GM18868 (cell line): ENCODE measurements at regions not wholly inside any gene's neighbourhood (a gene's known extent, or its start where the extent isn't known, plus 50 kb on each side); places are given as distances from the start of the nearest gene placed in this dataset.
"Not testable (repeated sequence)": the region's sequence is repeated elsewhere in the genome, so short reads cannot be mapped to it uniquely, and the experiment has no call there.

Source experiments
- ATAC-seq: cut with Tn5 transposase; IDR thresholded peaks from one replicate; pipeline ENCODE4 v1.9.1; 2021; ENCODE audit warnings: mild to moderate bottlenecking, moderate library complexity; ENCODE audit not compliant: unreplicated experiment

GRCh38 chr21:7916329-7917303 lies 2604.8 kb upstream of the TPTE start:
- no peak for ATAC-seq

- ATAC-seq: no peak
Measured at GRCh38 chr21:7917729-7918128, 2603.7 kb upstream of the TPTE start.

- ATAC-seq: peak; percentile 67
Measured at GRCh38 chr21:7925918-7926582, 2595.3 kb upstream of the TPTE start.

- not testable (repeated sequence) for ATAC-seq
Measured at GRCh38 chr21:7928528-7928927, 2592.9 kb upstream of the TPTE start.

- not testable (repeated sequence) for ATAC-seq
Measured at GRCh38 chr21:7929586-7929985, 2591.8 kb upstream of the TPTE start.

- ATAC-seq: not testable (repeated sequence)
Measured at GRCh38 chr21:7930445-7930844, 2590.9 kb upstream of the TPTE start.

GRCh38 chr21:7932113-7932512 lies 2589.3 kb upstream of the TPTE start:
- ATAC-seq: not testable (repeated sequence)

GRCh38 chr21:7932834-7933233 lies 2588.5 kb upstream of the TPTE start:
- ATAC-seq: not testable (repeated sequence)

GRCh38 chr21:7933923-7934322 lies 2587.5 kb upstream of the TPTE start:
- ATAC-seq: no peak

GRCh38 chr21:7937297-7937696 lies 2584.1 kb upstream of the TPTE start:
- not testable (repeated sequence) for ATAC-seq

GRCh38 chr21:7938223-7938622 lies 2583.2 kb upstream of the TPTE start:
- ATAC-seq: not testable (repeated sequence)

- ATAC-seq: not testable (repeated sequence)
Measured at GRCh38 chr21:7941432-7941831, 2580.0 kb upstream of the TPTE start.

GRCh38 chr21:7942219-7942618 lies 2579.2 kb upstream of the TPTE start:
- not testable (repeated sequence) for ATAC-seq

- ATAC-seq: not testable (repeated sequence)
Measured at GRCh38 chr21:7943534-7943933, 2577.8 kb upstream of the TPTE start.

- ATAC-seq: no peak
Measured at GRCh38 chr21:7947422-7947821, 2574.0 kb upstream of the TPTE start.

- not testable (repeated sequence) for ATAC-seq
Measured at GRCh38 chr21:7948727-7949126, 2572.7 kb upstream of the TPTE start.

- ATAC-seq: not testable (repeated sequence)
Measured at GRCh38 chr21:7949882-7950281, 2571.5 kb upstream of the TPTE start.

- ATAC-seq: no peak
Measured at GRCh38 chr21:7951854-7952519, 2569.4 kb upstream of the TPTE start.

- ATAC-seq: no peak
Measured at GRCh38 chr21:7952648-7953047, 2568.7 kb upstream of the TPTE start.

- ATAC-seq: no peak
Measured at GRCh38 chr21:7953058-7953457, 2568.3 kb upstream of the TPTE start.

- not testable (repeated sequence) for ATAC-seq
Measured at GRCh38 chr21:7955358-7956073, 2565.9 kb upstream of the TPTE start.
